ENCODE measurements at regions not wholly inside any gene's neighbourhood (a gene's known extent, or its start where the extent isn't known, plus 50 kb on each side); places are given as distances from the start of the nearest gene placed in this dataset.

GRCh38 chr10:10612151-10612550, 405.5 kb upstream of the CELF2 start:
- TF ChIP-seq, protein P1, sequence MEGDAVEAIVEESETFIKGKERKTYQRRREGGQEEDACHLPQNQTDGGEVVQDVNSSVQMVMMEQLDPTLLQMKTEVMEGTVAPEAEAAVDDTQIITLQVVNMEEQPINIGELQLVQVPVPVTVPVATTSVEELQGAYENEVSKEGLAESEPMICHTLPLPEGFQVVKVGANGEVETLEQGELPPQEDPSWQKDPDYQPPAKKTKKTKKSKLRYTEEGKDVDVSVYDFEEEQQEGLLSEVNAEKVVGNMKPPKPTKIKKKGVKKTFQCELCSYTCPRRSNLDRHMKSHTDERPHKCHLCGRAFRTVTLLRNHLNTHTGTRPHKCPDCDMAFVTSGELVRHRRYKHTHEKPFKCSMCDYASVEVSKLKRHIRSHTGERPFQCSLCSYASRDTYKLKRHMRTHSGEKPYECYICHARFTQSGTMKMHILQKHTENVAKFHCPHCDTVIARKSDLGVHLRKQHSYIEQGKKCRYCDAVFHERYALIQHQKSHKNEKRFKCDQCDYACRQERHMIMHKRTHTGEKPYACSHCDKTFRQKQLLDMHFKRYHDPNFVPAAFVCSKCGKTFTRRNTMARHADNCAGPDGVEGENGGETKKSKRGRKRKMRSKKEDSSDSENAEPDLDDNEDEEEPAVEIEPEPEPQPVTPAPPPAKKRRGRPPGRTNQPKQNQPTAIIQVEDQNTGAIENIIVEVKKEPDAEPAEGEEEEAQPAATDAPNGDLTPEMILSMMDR (IDR thresholded peaks at IDR 0.05), result no peak
- DNase-seq (ENCODE audit: low spot score) (no peak), ATAC-seq (ENCODE audit: low FRiP score) (no peak)

GRCh38 chr10:10613656-10614244, 403.9 kb upstream of the CELF2 start:
- TF ChIP-seq, protein P1 (IDR thresholded peaks at IDR 0.05), result no peak
- no peak for ATAC-seq (ENCODE audit: low FRiP score)
- DNase-seq (ENCODE audit: low spot score), result no peak

DNA sequence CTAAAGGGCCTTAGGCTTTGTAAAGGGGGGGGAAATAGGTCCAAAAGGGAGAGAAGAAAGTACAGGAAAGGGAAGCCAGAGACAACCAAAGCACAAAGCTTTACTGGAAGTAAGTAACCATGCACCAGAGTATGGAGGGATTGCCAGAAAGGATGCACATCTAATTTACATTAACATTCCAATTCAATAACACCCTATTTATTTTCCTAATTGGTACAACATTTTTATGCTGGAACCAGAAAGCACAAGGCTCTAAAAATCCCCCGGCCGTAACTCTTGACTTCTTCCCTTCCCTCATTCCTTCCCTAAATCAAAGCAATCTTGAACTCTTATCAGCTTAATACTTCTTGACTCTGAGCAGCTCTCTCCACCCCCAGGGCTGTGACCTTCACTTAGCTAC, 400.0 kb upstream of the CELF2 start:
- DNase-seq (ENCODE audit: low spot score), result no peak

DNA sequence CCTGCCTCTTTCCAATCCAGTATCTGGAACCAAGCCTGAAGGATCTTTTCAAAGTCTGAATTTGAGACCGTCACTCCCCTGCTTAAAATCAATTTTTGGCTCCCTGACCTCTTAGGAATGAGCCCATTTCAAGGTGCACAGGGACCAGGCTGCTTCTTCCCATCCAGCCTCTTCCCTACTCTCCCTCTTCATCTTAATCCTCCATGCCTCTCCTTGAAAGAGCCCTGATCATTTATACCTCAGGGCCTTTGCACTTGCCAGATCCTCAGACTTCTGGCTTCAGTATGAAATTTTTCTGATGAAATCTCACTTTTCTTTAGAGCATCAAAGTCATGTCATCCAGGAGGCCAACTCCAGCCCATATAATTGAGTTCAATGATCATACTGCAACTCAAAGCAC, 399.5 kb upstream of the CELF2 start:
- DNase-seq (ENCODE audit: low spot score), result no peak
- TF ChIP-seq, protein P1 (IDR thresholded peaks at IDR 0.05), result no peak
- ATAC-seq (ENCODE audit: low FRiP score), result no peak

More for the DNA sequence above, 400.0 kb upstream of the CELF2 start:
- TF ChIP-seq, protein P1 (IDR thresholded peaks at IDR 0.05), result no peak
- no peak for ATAC-seq (ENCODE audit: low FRiP score)

- ATAC-seq (ENCODE audit: low FRiP score), result no peak
- no peak for DNase-seq (ENCODE audit: low spot score)
- TF ChIP-seq, protein P1 (IDR thresholded peaks at IDR 0.05), result no peak
These were observed 393.6 kb upstream of the CELF2 start for GRCh38 chr10:10623958-10624566.

GRCh38 chr10:10624567-10624962, 393.1 kb upstream of the CELF2 start:
- TF ChIP-seq, protein P1 (IDR thresholded peaks at IDR 0.05), result no peak
- DNase-seq (ENCODE audit: low spot score) (no peak), ATAC-seq (ENCODE audit: low FRiP score) (no peak)

GRCh38 chr10:10625491-10625890, 392.2 kb upstream of the CELF2 start:
- ATAC-seq (ENCODE audit: low FRiP score) (no peak), DNase-seq (ENCODE audit: low spot score) (no peak)
- TF ChIP-seq, protein P1 (IDR thresholded peaks at IDR 0.05), result no peak
